HUES48 (cell line): ENCODE measurements at regions not wholly inside any gene's neighbourhood (a gene's known extent, or its start where the extent isn't known, plus 50 kb on each side); places are given as distances from the start of the nearest gene placed in this dataset.

ENCODE experiments used
- H3K27ac ChIP-seq: one replicate; pipeline ENCODE4 v1.7.0; 2013; ENCODE audit warnings: low read depth, low read length, inconsistent platforms
- H3K27me3 ChIP-seq: 2 replicates; pipeline ENCODE4 v1.6.1; 2013; ENCODE audit warnings: mild to moderate bottlenecking, low read length; ENCODE audit not compliant: control insufficient read depth, insufficient read depth
- H3K36me3 ChIP-seq: 2 replicates; pipeline ENCODE4 v1.6.1; 2013; ENCODE audit warnings: low read length; ENCODE audit not compliant: control insufficient read depth, insufficient read depth
- H3K4me1 ChIP-seq: 2 replicates; pipeline ENCODE4 v1.6.1; 2013; ENCODE audit warnings: mild to moderate bottlenecking, low read length; ENCODE audit not compliant: control insufficient read depth, insufficient read depth
- H3K4me3 ChIP-seq: 2 replicates; pipeline ENCODE4 v1.5.1; 2013; ENCODE audit warnings: mild to moderate bottlenecking, low read depth, low read length
- H3K9ac ChIP-seq: 2 replicates; pipeline ENCODE4 v1.6.1; 2013; ENCODE audit warnings: mild to moderate bottlenecking, low read depth, low read length, moderate library complexity
- H3K9me3 ChIP-seq: 2 replicates; pipeline ENCODE4 v1.6.1; 2013; ENCODE audit warnings: low read length; ENCODE audit not compliant: control insufficient read depth, insufficient read depth

DNA sequence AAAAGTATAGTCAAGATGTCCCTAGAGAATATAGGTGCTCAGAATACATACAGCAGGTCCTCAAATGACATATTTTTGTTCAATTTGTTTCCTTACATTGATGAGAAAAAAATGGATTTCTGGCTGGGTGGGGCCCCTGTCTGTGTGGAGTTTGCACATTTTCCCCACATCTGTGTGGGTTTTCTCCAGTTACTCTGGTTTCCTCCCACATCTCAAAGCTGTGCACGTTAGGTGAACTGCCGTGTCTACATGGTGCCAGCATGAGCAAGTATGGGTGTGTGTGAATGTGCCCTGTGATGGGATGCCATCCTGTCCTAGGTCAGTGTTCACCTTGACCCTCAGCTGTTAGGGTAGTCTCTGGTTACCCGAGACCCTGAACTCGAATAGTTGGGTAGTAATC, 289.1 kb downstream of the GRIN2B start:
- H3K4me3 ChIP-seq: no peak overlapping the region
- no peak overlapping the region for H3K27ac ChIP-seq
- H3K4me1 ChIP-seq: no peaks in the 10 kb centered on the region
- H3K9me3 ChIP-seq: no peaks in the 10 kb centered on the region
- H3K27me3 ChIP-seq: no peaks in the 10 kb centered on the region
- no peaks in the 10 kb centered on the region for H3K36me3 ChIP-seq
- no peak overlapping the region for H3K9ac ChIP-seq

DNA sequence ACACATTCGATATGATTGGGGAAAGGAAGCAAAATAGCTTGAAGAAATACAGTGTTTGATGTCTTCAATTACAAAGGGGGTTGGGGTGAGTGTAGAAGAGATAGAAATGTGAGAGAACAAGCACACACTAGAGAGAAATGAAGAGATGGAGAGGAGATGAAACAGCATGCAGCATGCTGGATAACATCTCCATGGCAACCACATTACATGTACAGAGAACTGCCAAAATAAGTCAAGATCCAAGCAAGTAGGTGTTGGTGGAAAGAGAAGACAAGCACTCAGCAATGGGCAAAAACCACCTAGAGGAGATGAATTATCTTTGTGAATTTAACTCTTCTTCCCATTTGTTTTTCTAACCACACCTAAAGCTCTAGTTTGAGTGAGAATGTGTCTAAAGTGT, 289.8 kb downstream of the GRIN2B start:
- Histone ChIP-seq H3K4me1 (no peaks in the 10 kb centered on the region), H3K9me3 (no peaks in the 10 kb centered on the region), H3K4me3 (no peak overlapping the region), H3K9ac (no peak overlapping the region), H3K27me3 (no peaks in the 10 kb centered on the region), H3K36me3 (no peaks in the 10 kb centered on the region), H3K27ac (no peak overlapping the region)

DNA sequence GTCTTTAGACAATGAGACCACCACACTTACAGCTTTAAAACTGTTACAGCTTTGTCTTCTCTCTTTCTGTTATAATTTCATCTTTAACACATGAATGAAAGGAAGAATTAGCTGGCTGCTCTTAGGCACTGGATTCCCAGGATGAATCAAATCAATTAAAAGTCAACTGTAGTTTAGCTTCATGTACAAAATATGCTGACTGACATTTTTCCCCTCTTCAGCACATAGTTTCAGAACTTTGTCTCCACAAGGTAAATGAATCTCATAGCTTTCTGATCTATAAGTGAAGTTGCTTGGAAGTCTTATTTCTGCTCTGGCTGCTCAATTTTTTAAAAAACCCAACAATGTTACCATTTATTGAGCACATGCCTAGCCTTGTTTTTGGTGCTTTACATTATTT, 293.8 kb downstream of the GRIN2B start:
- Histone ChIP-seq H3K4me1 (no peaks in the 10 kb centered on the region), H3K27ac (no peak overlapping the region), H3K36me3 (no peaks in the 10 kb centered on the region), H3K27me3 (no peaks in the 10 kb centered on the region), H3K4me3 (no peak overlapping the region), H3K9ac (no peak overlapping the region), H3K9me3 (no peaks in the 10 kb centered on the region)

DNA sequence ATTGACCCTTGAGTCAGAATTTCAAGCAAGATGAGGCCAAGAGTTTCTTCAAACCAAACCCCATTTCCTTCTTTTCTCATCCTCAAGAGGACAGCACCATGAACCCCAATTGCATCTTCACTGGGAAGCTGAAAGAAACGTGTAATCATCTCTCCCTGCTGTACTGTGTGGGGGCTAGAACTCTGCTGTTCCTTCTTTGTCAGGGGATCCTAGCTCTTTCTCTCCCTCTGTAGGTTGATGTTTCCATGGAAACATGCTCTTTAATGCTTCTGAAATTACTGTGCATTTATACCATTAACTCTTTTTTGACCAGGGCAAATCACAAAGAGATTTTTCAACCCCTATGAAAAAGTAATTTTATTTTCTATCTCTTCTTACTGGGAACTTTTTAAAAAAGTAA, 295.1 kb downstream of the GRIN2B start:
- no peak overlapping the region for H3K4me3 ChIP-seq
- no peaks in the 10 kb centered on the region for H3K36me3 ChIP-seq
- no peak overlapping the region for H3K27ac ChIP-seq
- H3K27me3 ChIP-seq: no peaks in the 10 kb centered on the region
- no peak overlapping the region for H3K9ac ChIP-seq
- no peaks in the 10 kb centered on the region for H3K9me3 ChIP-seq
- H3K4me1 ChIP-seq: no peaks in the 10 kb centered on the region

DNA sequence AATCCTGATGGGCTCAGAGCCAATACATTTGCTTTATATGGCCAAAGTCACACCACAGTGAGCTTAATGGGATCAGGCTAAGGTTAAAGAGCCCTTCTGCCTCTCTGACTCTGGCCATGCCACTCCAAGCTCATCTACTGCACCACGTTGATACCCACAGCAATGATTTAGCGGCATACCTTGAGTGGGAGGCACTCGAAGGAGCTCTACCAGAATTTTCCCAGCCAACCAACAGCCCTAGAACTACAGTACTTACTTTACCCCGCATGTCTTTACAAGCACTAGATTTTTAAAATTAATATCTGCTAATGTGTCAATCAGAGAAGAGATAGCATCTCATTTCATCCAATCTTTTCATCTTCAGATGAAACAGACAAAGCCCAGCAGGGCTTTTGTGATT, 300.5 kb downstream of the GRIN2B start:
- no peak overlapping the region for H3K9ac ChIP-seq
- no peak overlapping the region for H3K4me3 ChIP-seq
- H3K4me1 ChIP-seq: no peaks in the 10 kb centered on the region
- no peaks in the 10 kb centered on the region for H3K36me3 ChIP-seq
- H3K27me3 ChIP-seq: no peaks in the 10 kb centered on the region
- no peak overlapping the region for H3K27ac ChIP-seq
- no peaks in the 10 kb centered on the region for H3K9me3 ChIP-seq

DNA sequence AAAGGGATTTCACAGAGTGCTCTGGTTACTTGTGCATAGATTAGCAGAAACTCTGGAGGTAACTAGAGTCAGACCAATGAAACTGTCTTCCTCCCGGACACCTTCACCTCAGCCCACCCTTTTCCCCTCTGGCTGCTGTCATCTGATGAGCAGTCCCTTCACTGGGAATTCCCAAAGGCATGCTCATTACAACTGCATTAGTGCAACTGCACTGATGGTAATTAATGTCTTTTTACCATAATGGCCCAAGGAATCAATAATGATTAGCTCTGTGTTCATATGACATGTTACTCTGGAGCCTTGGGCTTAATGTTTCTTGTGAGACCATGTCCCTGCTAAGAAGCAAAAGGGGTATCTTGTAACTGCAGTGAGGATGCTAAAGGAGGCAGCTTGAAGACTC, 304.5 kb downstream of the GRIN2B start:
- Histone ChIP-seq H3K4me1 (no peaks in the 10 kb centered on the region), H3K9me3 (no peaks in the 10 kb centered on the region), H3K27me3 (no peaks in the 10 kb centered on the region), H3K9ac (no peak overlapping the region), H3K36me3 (no peaks in the 10 kb centered on the region), H3K27ac (no peak overlapping the region), H3K4me3 (no peak overlapping the region)

DNA sequence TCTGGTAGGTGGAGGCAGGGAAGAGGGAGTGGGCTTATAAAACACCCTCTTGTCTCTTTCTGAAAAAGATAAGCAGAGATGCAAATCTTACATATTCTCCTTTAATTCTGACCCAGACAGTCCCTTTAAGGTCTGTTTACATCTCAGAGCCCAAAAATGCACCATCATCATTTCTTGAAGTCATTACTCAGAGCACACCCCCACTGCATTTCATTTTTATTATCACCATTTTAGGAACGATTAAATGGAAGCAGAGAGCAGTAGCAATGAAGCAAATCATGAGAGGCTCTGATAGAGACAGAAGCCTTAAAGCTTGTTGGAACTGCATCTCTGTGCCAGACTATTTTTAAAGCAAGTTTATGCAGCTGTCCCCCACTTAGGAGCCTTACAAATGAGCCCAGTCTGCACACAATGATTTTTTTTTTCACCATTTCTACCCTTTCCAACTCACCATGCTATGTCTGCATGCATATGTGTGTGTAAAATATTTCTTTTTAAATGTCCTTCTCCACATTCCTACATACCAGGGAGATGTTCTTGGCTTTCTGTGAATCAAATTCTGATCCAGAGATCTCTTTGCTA, 311.0 kb downstream of the GRIN2B start:
- no peaks in the 10 kb centered on the region for H3K27me3 ChIP-seq
- no peak overlapping the region for H3K4me3 ChIP-seq
- no peaks in the 10 kb centered on the region for H3K36me3 ChIP-seq
- no peaks in the 10 kb centered on the region for H3K9me3 ChIP-seq
- no peak overlapping the region for H3K9ac ChIP-seq
- no peak overlapping the region for H3K27ac ChIP-seq
- H3K4me1 ChIP-seq: no peaks in the 10 kb centered on the region

DNA sequence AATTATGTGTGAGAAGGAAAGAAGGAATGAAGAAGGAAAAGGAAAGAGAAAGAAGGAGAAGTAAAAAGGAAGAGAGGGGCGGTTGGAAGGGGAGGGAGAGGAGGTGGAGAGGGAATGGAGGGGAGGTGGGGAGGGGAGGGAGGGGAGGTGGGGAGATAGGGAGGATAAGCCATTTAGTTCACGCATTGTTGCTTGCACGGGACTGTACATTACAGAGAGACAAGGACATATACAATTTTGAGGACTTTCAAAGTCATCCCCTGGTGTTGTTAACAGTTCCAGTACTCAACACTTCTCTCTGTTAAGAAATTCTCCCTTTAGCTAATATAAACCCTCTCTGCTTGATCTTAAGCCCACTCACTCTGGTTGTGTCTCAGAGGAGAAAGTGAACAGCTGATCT, 312.5 kb downstream of the GRIN2B start:
- no peaks in the 10 kb centered on the region for H3K27me3 ChIP-seq
- H3K9me3 ChIP-seq: no peaks in the 10 kb centered on the region
- H3K27ac ChIP-seq: no peak overlapping the region
- no peak overlapping the region for H3K4me3 ChIP-seq
- H3K4me1 ChIP-seq: no peaks in the 10 kb centered on the region
- H3K36me3 ChIP-seq: no peaks in the 10 kb centered on the region
- no peak overlapping the region for H3K9ac ChIP-seq

DNA sequence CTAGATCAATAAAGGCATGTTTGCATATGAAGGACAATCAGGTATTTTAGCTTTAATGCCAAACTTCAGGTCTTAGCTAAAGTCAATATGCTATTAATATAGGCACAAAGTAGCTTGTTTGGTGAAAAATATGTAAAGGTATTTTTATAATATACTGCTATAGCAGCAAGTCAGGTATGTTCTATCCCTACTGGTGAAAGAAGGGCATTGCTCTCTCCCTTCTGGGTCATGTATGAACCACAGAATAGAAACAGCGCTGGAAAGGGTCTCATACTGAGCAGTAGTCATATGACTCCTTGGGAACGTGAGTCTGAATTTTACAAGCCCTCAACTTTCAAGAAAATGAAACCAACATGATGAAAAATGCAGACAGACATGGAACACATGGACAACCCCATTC, 314.6 kb downstream of the GRIN2B start:
- Histone ChIP-seq H3K27me3 (no peaks in the 10 kb centered on the region), H3K4me3 (no peak overlapping the region), H3K9me3 (no peaks in the 10 kb centered on the region), H3K4me1 (no peaks in the 10 kb centered on the region), H3K9ac (no peak overlapping the region), H3K27ac (no peak overlapping the region), H3K36me3 (no peaks in the 10 kb centered on the region)

DNA sequence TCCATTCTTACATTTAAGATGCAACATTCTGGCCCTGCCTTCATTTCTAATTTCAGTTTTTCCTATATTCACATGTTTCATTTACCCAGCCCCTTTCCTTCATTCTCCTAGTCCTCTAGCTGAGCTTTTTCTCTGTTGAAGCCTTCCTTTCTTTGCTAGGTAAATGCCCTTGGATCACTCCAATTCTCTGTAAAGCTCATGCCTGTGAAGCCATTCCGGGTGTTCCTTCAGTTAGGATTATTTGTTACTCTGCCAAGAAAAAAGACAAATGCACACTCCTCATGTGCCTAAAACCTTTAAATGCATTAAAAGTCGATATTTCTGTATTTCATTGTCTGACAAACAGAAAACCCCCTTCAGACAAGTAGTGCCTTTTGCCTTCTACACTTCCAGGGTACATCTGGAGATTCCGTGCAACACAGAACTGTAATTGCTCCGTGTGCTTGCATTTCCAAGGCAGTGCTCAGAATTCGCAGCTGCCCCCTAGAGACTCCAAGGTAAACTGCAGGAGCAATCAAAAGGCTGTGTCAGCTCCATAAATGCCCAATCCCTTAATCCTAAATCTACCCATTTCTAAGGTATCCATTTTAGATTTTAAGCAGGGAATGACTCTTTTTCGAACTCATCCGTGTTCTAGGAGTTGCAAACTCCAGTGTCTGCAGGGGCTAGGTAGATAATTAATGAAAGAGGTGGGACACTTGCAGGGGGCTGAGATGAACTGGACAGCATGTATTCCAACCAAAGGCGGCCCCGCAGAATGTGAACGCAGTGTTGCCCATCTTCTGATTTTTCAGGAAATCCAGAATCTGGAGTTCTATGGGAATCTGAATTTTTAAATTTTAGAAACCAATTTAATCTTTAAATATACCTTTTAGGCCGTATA, 320.2 kb downstream of the GRIN2B start:
- Histone ChIP-seq H3K4me1 (no peaks in the 10 kb centered on the region), H3K27ac (no peak overlapping the region), H3K27me3 (no peaks in the 10 kb centered on the region), H3K4me3 (no peak overlapping the region), H3K9me3 (no peaks in the 10 kb centered on the region), H3K36me3 (no peaks in the 10 kb centered on the region), H3K9ac (no peak overlapping the region)

DNA sequence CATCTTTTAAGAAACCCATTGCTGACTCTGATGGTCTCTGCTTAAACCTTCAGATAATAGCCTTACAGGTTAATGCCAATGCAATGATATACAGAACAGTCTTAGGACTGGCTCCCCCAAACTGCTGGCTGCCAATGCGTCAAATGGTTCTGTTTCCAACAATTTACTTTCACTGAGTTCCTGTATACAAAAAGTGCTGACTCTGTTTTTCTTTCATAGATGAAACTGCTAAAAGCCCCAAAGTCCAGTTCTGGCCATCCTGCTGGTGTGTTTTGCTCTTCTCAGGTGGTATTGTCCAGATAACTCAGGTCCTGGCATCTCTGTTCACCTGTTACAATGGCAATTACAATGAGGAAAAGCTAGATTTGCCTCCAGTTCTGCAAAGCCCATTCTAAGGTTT, 326.9 kb downstream of the GRIN2B start:
- Histone ChIP-seq H3K9ac (no peak overlapping the region), H3K27me3 (no peaks in the 10 kb centered on the region), H3K36me3 (no peaks in the 10 kb centered on the region), H3K4me1 (no peaks in the 10 kb centered on the region), H3K9me3 (no peaks in the 10 kb centered on the region), H3K27ac (no peak overlapping the region), H3K4me3 (no peak overlapping the region)
